ENCODE measurements at regions not wholly inside any gene's neighbourhood (a gene's known extent, or its start where the extent isn't known, plus 50 kb on each side); places are given as distances from the start of the nearest gene placed in this dataset.

GRCh38 chr4:181007751-181008150 lies 1235.5 kb upstream of the TENM3 start:
- Histone ChIP-seq H3K27me3 (replicated peaks; ENCODE audit: insufficient read depth, low read length) (no peaks in the 10 kb centered on the region), H3K4me1 (ENCODE audit: low read length) (no peaks in the 10 kb centered on the region), H3K9me3 (replicated peaks; ENCODE audit: insufficient read depth, low read length) (no peaks in the 10 kb centered on the region), H3K79me2 (ENCODE audit: low read length) (no peaks in the 10 kb centered on the region), H2AFZ (ENCODE audit: low read length) (no peak overlapping the region), H3K4me2 (ENCODE audit: low read depth, low read length) (no peak overlapping the region), H3K4me3 (ENCODE audit: low read length) (no peak overlapping the region), H3K36me3 (replicated peaks; ENCODE audit: insufficient read depth, low read length) (no peaks in the 10 kb centered on the region), H3K27ac (ENCODE audit: low read length) (no peak overlapping the region), H3K9me2 (replicated peaks; ENCODE audit: insufficient read depth, low read length) (no peaks in the 10 kb centered on the region), H3K9ac (ENCODE audit: low read length) (no peak overlapping the region), H3F3A (ENCODE audit: insufficient read depth, low read length) (no peaks in the 10 kb centered on the region), H4K20me1 (ENCODE audit: insufficient read depth, low read length) (no peaks in the 10 kb centered on the region)
- TF ChIP-seq EZH2 (optimal IDR thresholded peaks at IDR 0.05; ENCODE audit: low read depth, low read length) (no peak), CTCF (IDR thresholded peaks at IDR 0.05; ENCODE audit: low read length) (no peak), EZH2phosphoT487 (IDR thresholded peaks at IDR 0.05; ENCODE audit: low read length) (no peak)
- no peak for DNase-seq

GRCh38 chr4:181008164-181008563 lies 1235.0 kb upstream of the TENM3 start:
- H3K36me3 ChIP-seq (replicated peaks; ENCODE audit: insufficient read depth, low read length), result no peaks in the 10 kb centered on the region
- H3K4me1 ChIP-seq (ENCODE audit: low read length), result no peaks in the 10 kb centered on the region
- H3K9me2 ChIP-seq (replicated peaks; ENCODE audit: insufficient read depth, low read length), result no peaks in the 10 kb centered on the region
- no peak overlapping the region for H3K4me2 ChIP-seq (ENCODE audit: low read depth, low read length)
- no peak for DNase-seq
- no peaks in the 10 kb centered on the region for H3F3A ChIP-seq (ENCODE audit: insufficient read depth, low read length)
- H3K9ac ChIP-seq (ENCODE audit: low read length), result no peak overlapping the region
- H3K79me2 ChIP-seq (ENCODE audit: low read length), result no peaks in the 10 kb centered on the region
- no peak overlapping the region for H2AFZ ChIP-seq (ENCODE audit: low read length)
- no peak overlapping the region for H3K4me3 ChIP-seq (ENCODE audit: low read length)
- no peaks in the 10 kb centered on the region for H3K27me3 ChIP-seq (replicated peaks; ENCODE audit: insufficient read depth, low read length)
- no peak overlapping the region for H3K27ac ChIP-seq (ENCODE audit: low read length)
- TF ChIP-seq EZH2 (optimal IDR thresholded peaks at IDR 0.05; ENCODE audit: low read depth, low read length) (no peak), CTCF (IDR thresholded peaks at IDR 0.05; ENCODE audit: low read length) (no peak), EZH2phosphoT487 (IDR thresholded peaks at IDR 0.05; ENCODE audit: low read length) (no peak)
- H3K9me3 ChIP-seq (replicated peaks; ENCODE audit: insufficient read depth, low read length), result no peaks in the 10 kb centered on the region
- H4K20me1 ChIP-seq (ENCODE audit: insufficient read depth, low read length), result no peaks in the 10 kb centered on the region

DNA sequence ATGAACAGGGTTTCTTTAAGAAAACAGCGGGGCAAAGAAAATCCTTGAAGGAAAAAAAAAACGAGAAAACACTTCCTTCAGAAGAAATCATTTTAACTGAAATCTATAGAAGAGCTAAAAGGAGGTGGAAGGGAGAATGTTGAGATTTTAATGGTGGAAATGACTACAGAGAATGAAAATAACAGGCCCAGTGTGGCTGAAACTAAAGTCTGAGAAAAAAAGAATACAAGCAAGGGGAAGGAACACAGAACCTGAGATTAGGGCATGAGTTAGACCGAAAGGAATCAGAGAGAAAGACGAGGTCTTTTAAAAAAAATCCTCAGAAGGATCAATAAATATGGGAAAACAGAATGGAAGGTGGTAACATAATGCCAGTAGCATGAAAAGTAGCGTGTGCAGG lies 1230.0 kb upstream of the TENM3 start:
- no peaks in the 10 kb centered on the region for H3K9me2 ChIP-seq (replicated peaks; ENCODE audit: insufficient read depth, low read length)
- no peaks in the 10 kb centered on the region for H3K36me3 ChIP-seq (replicated peaks; ENCODE audit: insufficient read depth, low read length)
- no peaks in the 10 kb centered on the region for H4K20me1 ChIP-seq (ENCODE audit: insufficient read depth, low read length)
- H3K9me3 ChIP-seq (replicated peaks; ENCODE audit: insufficient read depth, low read length), result no peaks in the 10 kb centered on the region
- TF ChIP-seq CTCF (IDR thresholded peaks at IDR 0.05; ENCODE audit: low read length) (no peak), EZH2phosphoT487 (IDR thresholded peaks at IDR 0.05; ENCODE audit: low read length) (no peak), EZH2 (optimal IDR thresholded peaks at IDR 0.05; ENCODE audit: low read depth, low read length) (no peak)
- H3K79me2 ChIP-seq (ENCODE audit: low read length), result no peaks in the 10 kb centered on the region
- H3K4me2 ChIP-seq (ENCODE audit: low read depth, low read length), result no peak overlapping the region
- no peak overlapping the region for H3K4me3 ChIP-seq (ENCODE audit: low read length)
- H3K27ac ChIP-seq (ENCODE audit: low read length), result no peak overlapping the region
- no peak overlapping the region for H3K9ac ChIP-seq (ENCODE audit: low read length)
- no peak overlapping the region for H2AFZ ChIP-seq (ENCODE audit: low read length)
- no peak for DNase-seq
- H3K4me1 ChIP-seq (ENCODE audit: low read length), result no peaks in the 10 kb centered on the region
- H3K27me3 ChIP-seq (replicated peaks; ENCODE audit: insufficient read depth, low read length), result no peaks in the 10 kb centered on the region
- no peaks in the 10 kb centered on the region for H3F3A ChIP-seq (ENCODE audit: insufficient read depth, low read length)

All from MM.1S (cell line).